ENCODE measurements at regions not wholly inside any gene's neighbourhood (a gene's known extent, or its start where the extent isn't known, plus 50 kb on each side); places are given as distances from the start of the nearest gene placed in this dataset.
A peak's percentile ranks its signal among the peaks of the same experiment; 100 is the strongest.

DNA sequence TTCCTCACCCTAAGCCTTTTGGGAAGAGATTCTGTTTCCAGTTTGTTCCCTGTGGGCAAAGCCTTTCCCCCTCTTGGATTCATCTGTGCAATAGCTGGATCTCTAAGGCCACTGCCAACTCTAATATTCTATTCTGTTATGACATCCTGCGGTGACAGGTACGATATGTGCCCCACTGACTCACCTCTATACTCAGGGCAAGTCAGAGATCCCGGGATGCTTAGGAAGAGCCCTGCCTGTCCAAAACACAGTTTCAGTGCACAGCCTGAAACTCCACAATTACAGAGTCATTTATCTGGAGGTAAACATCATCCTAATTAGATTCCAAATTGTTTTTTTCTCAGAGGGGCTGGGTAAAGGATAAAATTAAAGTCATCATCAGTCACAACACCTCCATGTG is 190.2 kb downstream of the TFCP2L1 start:
- no peaks in the 10 kb centered on the region for H3K9me1 ChIP-seq (replicated peaks; ENCODE audit: control insufficient read depth, extremely low read depth, insufficient read depth, low read length)
- no peak overlapping the region for H3K4me2 ChIP-seq (ENCODE audit: insufficient read depth, low read length)
- POLR2A ChIA-PET, result no interaction called here
- no peaks in the 10 kb centered on the region for H3K79me2 ChIP-seq (ENCODE audit: control insufficient read depth, insufficient read depth, low read length)
- H3K36me3 ChIP-seq (ENCODE audit: control insufficient read depth in 2 of 2, extremely low read depth in 1 of 2, insufficient read depth in 2 of 2, low read length in 2 of 2), result no peaks in the 10 kb centered on the region
- TF ChIP-seq MYC (IDR thresholded peaks at IDR 0.05; ENCODE audit: low read depth, low read length) (no peak), GATA2 (IDR thresholded peaks at IDR 0.05; ENCODE audit: insufficient read depth, insufficient read length, low read depth, low read length) (no peak), JUN (IDR thresholded peaks at IDR 0.05; ENCODE audit: borderline replicate concordance, insufficient read depth, insufficient read length, low read depth) (no peak), EZH2 (IDR thresholded peaks at IDR 0.05; ENCODE audit: borderline replicate concordance, low read depth, low read length, severe bottlenecking) (no peak), POLR2AphosphoS5 (IDR thresholded peaks at IDR 0.05; ENCODE audit: insufficient read depth, low read depth, low read length) (no peak)
- dilution Hi-C loops (cut with MboI; ENCODE audit: extremely low pct_ligation_motif_present, low sequenced_read_pairs), result no loop called here
- DNase-seq (ENCODE audit: low read depth, low spot score) (no peak), FAIRE-seq (no peak)
- BruUV-seq (replicated peaks), result no TSS peak
- no peak overlapping the region for H3K9ac ChIP-seq (replicated peaks; ENCODE audit: extremely low read depth, insufficient read depth, low read length)
- intact Hi-C loops (cut with micrococcal nuclease), result loop anchor here (1.0 to 10.0 kb wide), 4 partner anchors 227 to 650 kb away; no protein-coding TSS in a partner anchor
- CTCF ChIA-PET, result interaction anchor here (0.9 to 5.8 kb wide), 32 partner anchors 9 to 1929 kb away, joined by 3 to 133 read pairs (median 4); no protein-coding TSS in a partner anchor
- H2AFZ ChIP-seq (ENCODE audit: low read depth, low read length), result no peak overlapping the region
- H3K27ac ChIP-seq (ENCODE audit: insufficient read depth, low read depth, low read length), result no peak overlapping the region
- H3K9me3 ChIP-seq (replicated peaks; ENCODE audit: control insufficient read depth, insufficient read depth, low read length), result no peaks in the 10 kb centered on the region
- no peaks in the 10 kb centered on the region for H3K4me1 ChIP-seq (ENCODE audit: control insufficient read depth, extremely low read depth, insufficient read depth, low read length)
- no peaks in the 10 kb centered on the region for H4K20me1 ChIP-seq (replicated peaks; ENCODE audit: control insufficient read depth, extremely low read depth, insufficient read depth, low read length)
- H3K27me3 ChIP-seq (ENCODE audit: control insufficient read depth in 2 of 2, insufficient read depth in 2 of 2, low read length in 2 of 2), result no peaks in the 10 kb centered on the region
- no peak overlapping the region for H3K4me3 ChIP-seq (replicated peaks in 1 of 3; ENCODE audit: insufficient read depth in 1 of 3, low read depth in 1 of 3, low read length in 3 of 3)

DNA sequence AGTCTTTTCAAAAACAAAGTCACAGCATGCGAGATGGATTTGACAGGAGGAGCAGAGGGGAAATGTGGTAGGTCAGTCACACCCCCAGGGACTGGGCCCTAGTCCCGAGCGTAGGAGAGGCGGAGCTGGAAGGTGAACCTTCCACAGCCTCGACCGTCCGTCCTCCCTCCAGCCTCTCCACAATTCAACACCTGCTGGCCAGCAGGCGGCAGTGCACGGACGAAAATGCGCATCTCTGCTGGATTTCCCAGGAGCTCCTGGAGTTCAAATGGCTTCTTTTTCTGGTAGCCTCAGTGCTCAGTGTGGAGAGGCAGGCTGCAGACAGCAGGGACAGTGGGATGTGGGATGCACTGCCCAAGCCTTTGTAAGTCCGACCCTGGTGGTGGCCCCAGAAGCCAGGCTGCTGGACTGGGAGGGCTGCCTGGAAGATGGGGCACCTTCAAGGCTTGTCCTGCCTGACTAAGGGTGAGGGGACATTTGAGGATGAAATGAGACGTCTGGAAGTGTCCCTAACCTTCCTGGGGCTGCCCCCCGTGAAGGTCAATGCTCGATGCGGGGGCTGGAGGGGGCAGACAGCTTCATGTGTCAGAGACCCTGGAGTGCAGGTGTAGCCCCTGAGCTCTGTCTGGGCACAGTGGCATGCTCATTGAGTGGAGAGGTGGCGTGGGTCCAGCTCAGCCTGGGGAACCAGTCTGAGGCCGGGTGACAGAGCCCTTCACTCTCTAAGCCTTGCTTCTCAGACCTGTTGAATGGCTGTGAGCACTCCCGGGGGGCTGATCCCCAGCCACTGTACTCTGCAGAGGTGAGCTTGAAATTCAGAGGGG is 189.5 kb downstream of the TFCP2L1 start:
- no peak overlapping the region for H3K4me3 ChIP-seq (replicated peaks in 1 of 3; ENCODE audit: insufficient read depth in 1 of 3, low read depth in 1 of 3, low read length in 3 of 3)
- no peaks in the 10 kb centered on the region for H3K9me3 ChIP-seq (replicated peaks; ENCODE audit: control insufficient read depth, insufficient read depth, low read length)
- no peak overlapping the region for H3K9ac ChIP-seq (replicated peaks; ENCODE audit: extremely low read depth, insufficient read depth, low read length)
- no peaks in the 10 kb centered on the region for H3K4me1 ChIP-seq (ENCODE audit: control insufficient read depth, extremely low read depth, insufficient read depth, low read length)
- TF ChIP-seq POLR2A (IDR thresholded peaks at IDR 0.05; ENCODE audit: low read depth, low read length), result no peak
- no peak for TF ChIP-seq FOS (IDR thresholded peaks at IDR 0.05; ENCODE audit: borderline replicate concordance, insufficient read depth, low read length)
- TF ChIP-seq GATA2 (IDR thresholded peaks at IDR 0.05; ENCODE audit: insufficient read depth, insufficient read length, low read depth, low read length), result no peak
- TF ChIP-seq, protein P1, sequence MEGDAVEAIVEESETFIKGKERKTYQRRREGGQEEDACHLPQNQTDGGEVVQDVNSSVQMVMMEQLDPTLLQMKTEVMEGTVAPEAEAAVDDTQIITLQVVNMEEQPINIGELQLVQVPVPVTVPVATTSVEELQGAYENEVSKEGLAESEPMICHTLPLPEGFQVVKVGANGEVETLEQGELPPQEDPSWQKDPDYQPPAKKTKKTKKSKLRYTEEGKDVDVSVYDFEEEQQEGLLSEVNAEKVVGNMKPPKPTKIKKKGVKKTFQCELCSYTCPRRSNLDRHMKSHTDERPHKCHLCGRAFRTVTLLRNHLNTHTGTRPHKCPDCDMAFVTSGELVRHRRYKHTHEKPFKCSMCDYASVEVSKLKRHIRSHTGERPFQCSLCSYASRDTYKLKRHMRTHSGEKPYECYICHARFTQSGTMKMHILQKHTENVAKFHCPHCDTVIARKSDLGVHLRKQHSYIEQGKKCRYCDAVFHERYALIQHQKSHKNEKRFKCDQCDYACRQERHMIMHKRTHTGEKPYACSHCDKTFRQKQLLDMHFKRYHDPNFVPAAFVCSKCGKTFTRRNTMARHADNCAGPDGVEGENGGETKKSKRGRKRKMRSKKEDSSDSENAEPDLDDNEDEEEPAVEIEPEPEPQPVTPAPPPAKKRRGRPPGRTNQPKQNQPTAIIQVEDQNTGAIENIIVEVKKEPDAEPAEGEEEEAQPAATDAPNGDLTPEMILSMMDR (IDR thresholded peaks at IDR 0.05; ENCODE audit: extremely low read depth in 1 of 2, insufficient read depth in 1 of 2, low read depth in 1 of 2, low read length in 2 of 2), result peak; percentile 67 to 79
- H4K20me1 ChIP-seq (replicated peaks; ENCODE audit: control insufficient read depth, extremely low read depth, insufficient read depth, low read length), result no peaks in the 10 kb centered on the region
- H3K9me1 ChIP-seq (replicated peaks; ENCODE audit: control insufficient read depth, extremely low read depth, insufficient read depth, low read length), result no peaks in the 10 kb centered on the region
- POLR2A ChIA-PET, result no interaction called here
- FAIRE-seq (peak; percentile 72), DNase-seq (ENCODE audit: low read depth, low spot score) (peak; percentile 45)
- BruUV-seq (replicated peaks), result no TSS peak
- H2AFZ ChIP-seq (ENCODE audit: low read depth, low read length), result no peak overlapping the region
- H3K79me2 ChIP-seq (ENCODE audit: control insufficient read depth, insufficient read depth, low read length), result no peaks in the 10 kb centered on the region
- CTCF ChIA-PET, result interaction anchor here (0.6 to 5.8 kb wide), 39 partner anchors 9 to 1930 kb away, joined by 3 to 133 read pairs (median 4); partner anchors contain the start of gene NIFK
- H3K27me3 ChIP-seq (ENCODE audit: control insufficient read depth in 2 of 2, insufficient read depth in 2 of 2, low read length in 2 of 2), result no peaks in the 10 kb centered on the region
- no peak overlapping the region for H3K27ac ChIP-seq (ENCODE audit: insufficient read depth, low read depth, low read length)
- no peaks in the 10 kb centered on the region for H3K36me3 ChIP-seq (ENCODE audit: control insufficient read depth in 2 of 2, extremely low read depth in 1 of 2, insufficient read depth in 2 of 2, low read length in 2 of 2)
- intact Hi-C loops (cut with micrococcal nuclease) (loop anchor here (1.0 to 10.0 kb wide), 4 partner anchors 227 to 649 kb away; no protein-coding TSS in a partner anchor), dilution Hi-C loops (cut with MboI; ENCODE audit: extremely low pct_ligation_motif_present, low sequenced_read_pairs) (no loop called here)
- no peak overlapping the region for H3K4me2 ChIP-seq (ENCODE audit: insufficient read depth, low read length)
